CD4-positive, alpha-beta T cell treated with Interleukin-17A for 4 hours (primary cell): ENCODE measurements at regions not wholly inside any gene's neighbourhood (a gene's known extent, or its start where the extent isn't known, plus 50 kb on each side); places are given as distances from the start of the nearest gene placed in this dataset.
"Not testable (repeated sequence)": the region's sequence is repeated elsewhere in the genome, so short reads cannot be mapped to it uniquely, and the experiment has no call there.

Experiments
- DNase-seq: peaks from one replicate; pipeline ENCODE4 v3.0.0-alpha.2; 2020; ENCODE audit warnings: mixed read lengths

DNA sequence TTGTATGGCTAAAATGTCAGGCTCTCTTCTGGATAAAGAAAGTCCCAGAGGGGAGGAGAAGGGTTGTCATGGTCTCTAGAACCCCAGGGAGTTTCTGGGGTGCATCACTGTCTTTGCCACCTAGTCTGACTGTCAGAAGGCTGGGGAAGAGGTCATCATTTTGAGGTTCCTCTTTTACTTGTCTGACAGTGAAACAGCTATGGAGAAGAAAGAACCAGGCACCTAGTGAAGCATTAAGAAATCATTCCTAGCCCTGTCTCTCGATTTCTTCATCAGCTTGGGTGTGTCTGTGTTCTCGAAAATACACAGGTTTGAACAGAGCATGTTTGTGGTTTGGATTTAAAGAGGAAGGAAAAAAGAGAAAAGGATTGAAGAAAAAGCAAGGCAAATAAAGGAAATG, 158.7 kb upstream of the LRIG3 start:
- DNase-seq = no peak

DNA sequence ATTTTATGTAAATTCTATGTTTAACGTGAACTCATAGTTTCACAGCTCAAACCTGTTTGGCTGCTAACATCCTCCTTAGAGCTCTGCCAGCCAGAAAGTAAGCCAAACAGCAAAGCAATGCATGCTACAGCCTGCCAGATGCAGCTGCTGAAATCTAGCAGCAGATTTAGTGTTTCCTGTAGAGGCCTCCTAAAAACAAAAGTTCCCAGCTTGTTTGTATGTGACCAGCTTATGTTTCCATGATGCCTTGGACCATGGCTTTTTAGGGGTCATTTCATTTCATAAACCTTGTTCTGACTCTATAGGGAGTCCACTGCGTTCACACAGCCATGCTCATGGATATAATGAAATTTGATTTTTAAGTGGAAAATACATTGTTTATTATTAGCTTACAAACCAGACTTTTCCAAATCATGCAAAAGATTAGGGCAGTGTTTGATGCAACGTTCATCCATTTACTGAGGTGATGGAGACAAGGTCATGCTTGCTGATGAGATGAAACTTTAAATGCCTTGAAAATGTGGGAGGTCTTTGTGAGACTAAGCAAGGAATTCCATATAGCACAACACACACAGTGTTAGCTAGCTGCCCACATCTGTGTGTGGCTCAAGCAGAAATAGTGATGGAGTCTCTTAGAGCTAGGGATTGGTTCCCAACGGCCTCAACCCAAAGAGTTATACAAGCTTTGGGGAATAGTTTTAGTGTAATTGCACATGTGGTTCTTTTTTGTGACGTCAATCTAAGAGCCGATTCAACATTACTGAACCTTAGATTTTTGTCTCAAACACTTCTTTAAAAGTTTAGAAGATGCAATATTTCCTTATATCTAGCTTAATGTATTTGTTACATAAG, 157.5 kb upstream of the LRIG3 start:
- DNase-seq = no peak

GRCh38 chr12:59077153-59077552, 156.8 kb upstream of the LRIG3 start:
- DNase-seq = no peak

DNA sequence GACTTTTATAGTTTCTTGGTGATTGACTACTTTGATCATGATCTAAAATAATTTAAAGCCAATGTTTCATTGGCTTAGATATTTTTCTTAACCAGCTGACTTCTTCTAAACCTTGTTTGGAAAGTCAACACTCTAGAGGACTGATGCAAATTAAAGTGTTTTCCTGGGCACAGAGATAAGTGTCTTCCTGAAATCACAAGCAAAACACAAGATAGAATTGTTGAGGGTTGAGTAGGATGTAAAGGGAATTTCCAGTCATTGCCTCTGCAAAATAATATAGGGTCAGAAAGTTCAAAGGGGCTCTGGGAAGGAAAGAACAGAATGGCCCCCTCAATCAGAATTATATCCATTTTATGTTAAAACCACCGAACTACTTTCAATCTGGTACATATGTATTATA, 156.3 kb upstream of the LRIG3 start:
- no peak for DNase-seq

DNA sequence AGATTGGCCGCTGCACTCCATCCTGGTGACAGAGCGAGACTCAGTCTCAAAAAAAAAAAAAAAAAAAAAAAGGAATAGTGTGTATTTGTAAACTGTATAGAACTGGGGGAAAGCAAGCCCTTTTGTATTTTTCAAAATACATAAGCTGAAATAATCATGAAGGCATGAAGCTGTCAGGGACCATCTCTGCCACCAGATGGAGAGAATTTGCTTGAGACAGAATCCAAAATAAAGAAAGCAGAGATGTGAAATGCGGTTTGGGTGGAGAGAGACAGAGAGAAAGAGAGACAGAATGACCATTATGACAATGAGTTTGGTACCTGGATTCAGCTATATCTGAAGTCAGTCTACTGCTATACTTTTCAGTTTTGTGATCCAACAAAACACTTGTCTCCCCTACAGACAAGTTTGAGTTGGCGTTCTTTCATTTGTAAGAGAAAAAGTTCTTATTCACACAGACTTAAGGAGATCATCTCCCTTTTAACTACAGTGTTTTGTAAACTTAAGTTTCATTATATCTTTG, 155.7 kb upstream of the LRIG3 start:
- DNase-seq = no peak

GRCh38 chr12:59075141-59075540, 154.8 kb upstream of the LRIG3 start:
- DNase-seq = no peak

- no peak for DNase-seq
Measured at GRCh38 chr12:59070322-59070933, 150.1 kb upstream of the LRIG3 start.

GRCh38 chr12:59069516-59069915, 149.2 kb upstream of the LRIG3 start:
- no peak for DNase-seq

DNA sequence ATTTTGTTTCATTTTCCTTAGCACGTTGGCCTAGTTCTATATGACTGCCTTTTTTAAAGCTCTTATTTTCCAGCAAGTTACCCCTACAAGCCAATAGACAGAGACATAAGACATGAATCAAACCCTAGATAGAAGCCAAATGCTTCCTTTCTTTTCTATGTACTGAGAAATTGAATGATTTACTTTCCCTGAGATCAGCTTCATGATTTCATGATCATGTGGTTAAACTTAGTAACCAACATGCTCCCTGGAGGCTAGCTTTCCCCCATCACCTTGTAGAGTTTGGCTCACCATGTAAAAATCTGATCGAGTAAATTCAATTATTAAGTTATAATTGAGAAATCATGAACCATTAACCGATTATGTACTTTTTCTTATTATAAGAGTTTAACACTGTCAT, 148.1 kb upstream of the LRIG3 start:
- no peak for DNase-seq

- no peak for DNase-seq
Measured at GRCh38 chr12:59067083-59067482, 146.8 kb upstream of the LRIG3 start.

DNA sequence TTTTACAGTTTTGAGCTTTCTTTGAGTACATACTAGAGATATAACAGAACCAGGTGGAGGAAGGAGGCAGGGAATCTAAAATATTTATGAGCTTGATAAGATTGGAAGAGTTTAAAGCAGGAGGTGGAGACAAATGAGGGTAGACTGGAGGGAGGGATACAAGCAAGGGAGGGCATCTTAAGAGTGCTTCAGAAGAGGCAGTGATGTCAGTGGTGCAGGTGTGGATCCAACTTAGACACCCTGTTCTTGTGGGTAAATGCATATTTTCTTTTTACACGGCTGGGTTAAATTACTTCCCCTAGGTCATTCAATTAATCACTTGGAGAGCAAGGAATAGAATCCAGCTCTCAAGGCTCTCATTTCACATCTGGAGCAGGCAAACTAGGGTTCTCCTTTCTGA, 146.1 kb upstream of the LRIG3 start:
- DNase-seq = no peak

- DNase-seq = no peak
Measured at GRCh38 chr12:59059088-59059935, 139.0 kb upstream of the LRIG3 start.

DNA sequence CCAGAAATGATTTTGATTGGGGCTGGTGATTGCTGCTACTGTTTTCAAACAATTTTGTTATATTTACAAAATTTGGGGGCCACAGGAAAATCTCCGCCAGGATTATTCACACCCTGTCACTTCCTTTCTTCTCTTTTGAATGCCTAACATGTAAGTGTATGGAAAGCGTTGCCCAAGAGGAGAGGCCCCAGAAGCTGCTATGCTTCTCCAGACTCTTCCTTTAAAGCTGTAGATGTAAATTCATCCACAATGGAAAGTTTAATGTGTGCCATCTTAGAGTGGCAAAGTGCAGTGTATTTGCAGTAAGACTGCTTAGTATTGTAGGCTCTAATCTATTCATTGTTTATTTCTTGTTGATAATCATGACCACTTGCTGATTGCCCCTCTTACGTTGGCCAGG, 136.7 kb upstream of the LRIG3 start:
- no peak for DNase-seq

DNA sequence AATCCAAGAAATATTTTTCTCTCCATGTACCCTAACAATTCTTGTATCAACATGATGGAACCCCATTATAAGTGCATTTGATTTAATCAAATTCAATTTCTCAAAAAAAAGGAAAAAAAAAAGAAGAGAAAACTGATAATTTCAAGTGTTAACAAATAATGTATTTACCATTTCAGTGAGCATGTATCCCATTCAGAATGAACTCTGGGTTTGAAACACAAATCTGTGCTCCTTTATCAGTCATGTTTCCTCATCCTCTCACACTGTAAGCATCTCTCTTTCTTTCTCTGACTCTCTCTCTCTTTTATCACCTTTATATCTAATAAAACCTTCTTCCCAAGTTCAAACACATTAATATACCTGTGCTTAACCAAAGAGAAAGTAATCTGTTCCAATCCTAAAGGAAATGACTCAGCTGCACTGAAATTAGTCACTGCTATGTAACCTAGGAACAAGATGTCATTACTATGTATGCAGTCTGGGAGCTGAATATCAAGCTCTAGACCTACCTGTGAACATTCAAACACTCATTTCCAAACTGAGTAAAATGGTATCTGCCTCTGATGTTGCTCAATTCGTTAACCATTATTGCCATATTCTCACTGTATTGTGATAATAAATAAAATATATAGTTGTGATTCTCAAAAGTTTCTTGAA, 135.0 kb upstream of the LRIG3 start:
- DNase-seq = no peak

DNA sequence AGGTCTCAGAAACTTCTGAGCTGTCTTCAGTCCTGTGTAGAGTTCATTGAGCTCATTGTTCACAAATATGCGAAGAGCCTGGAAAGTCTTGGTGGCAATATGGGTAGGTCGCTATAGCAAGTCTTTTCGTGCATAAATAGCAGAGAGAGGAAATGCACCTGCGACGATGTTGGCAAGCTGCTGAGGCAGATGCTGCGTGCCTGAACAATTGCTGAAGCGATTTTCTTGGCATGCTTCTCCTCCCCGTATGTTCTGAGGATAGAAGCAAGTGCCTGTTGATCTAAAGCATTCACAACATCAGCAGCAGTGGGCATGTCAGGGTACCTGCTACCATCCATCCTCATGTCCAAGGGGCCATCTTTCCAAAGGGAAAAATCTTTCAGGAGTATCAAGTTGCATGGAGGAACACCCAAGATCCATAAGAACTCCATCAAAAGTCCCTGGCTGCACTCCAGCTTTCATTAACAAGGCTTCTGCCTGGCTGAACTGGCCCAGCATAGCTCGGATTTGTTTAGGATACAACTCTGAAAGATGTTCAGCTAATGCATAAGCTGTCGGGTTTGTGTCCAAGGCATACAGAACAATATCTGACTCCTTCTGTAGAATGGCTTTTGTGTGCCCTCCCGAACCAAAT, 133.1 kb upstream of the LRIG3 start:
- not testable (repeated sequence) for DNase-seq

DNA sequence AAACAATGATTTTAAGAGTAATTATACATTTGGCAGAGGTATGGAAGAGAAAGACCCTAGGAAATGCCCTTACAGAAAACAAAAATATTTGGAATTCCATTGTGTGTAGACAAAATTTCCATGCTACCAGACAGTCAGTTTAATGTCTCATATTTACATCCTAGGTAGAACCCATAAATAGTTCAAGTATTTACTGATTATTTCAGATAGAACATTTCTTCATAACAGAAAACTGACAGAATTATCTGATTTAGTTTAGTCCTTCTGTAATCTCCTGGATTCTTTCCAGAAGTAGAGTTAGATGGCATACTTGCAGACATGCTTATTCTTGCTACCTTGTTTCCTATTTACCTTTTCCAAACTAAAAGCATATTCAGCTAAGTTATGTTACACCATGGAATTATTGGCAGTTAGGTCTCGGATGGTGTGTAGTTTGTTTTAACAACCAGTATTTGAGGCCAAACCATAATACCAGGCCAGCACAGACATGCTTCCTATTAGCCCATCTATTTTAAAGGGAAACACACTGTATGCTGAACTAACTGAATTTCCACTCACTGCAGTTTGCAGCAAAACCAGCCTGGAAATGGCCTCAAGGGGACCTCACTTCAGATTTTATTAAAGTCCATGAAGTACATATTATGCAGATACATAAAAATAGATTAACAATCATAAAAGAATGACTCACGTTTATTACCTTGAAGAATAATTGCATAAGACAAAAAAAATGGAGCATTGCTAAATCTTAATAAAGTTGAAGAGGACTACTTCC, 126.6 kb upstream of the LRIG3 start:
- no peak for DNase-seq

- DNase-seq = no peak
Measured at GRCh38 chr12:59044791-59045190, 124.5 kb upstream of the LRIG3 start.

GRCh38 chr12:59041241-59042121, 121.2 kb upstream of the LRIG3 start:
- no peak for DNase-seq

- no peak for DNase-seq
Measured at GRCh38 chr12:59040656-59041055, 120.4 kb upstream of the LRIG3 start.

GRCh38 chr12:59040043-59040442, 119.7 kb upstream of the LRIG3 start:
- no peak for DNase-seq

DNA sequence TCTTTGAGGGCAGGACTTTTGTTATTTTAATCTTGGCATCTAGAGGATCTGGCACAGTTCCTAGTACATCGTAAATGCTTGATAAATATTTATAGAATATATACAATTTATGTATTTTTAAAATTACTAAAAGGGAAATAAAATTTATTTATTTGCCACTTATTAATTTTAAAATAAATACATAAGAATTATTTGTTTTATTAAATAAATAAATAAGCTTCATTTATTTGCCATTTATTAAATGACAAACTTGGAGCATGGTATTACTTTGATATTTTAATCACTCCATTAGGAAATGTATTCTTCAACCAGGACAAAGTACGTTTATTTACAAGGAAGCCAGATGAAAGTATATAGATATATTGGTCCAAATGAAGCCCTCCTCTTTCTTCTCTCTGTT, 118.7 kb upstream of the LRIG3 start:
- no peak for DNase-seq
